HepG2 (cell line): ENCODE measurements at regions not wholly inside any gene's neighbourhood (a gene's known extent, or its start where the extent isn't known, plus 50 kb on each side); places are given as distances from the start of the nearest gene placed in this dataset.

ENCODE experiments used
- BCL6 ChIP-seq: IDR thresholded peaks from 2 replicates; pipeline ENCODE4 v1.6.1; 2016; ENCODE audit warnings: missing genetic modification reagents, missing compliant biosample characterization
- CENPX ChIP-seq: sonication (generic); formaldehyde crosslinking; IDR thresholded peaks from 2 replicates; pipeline ENCODE4 v1.9.0; 2021; ENCODE audit warnings: mild to moderate bottlenecking, missing genetic modification reagents, moderate library complexity
- CREM ChIP-seq, 2 experiments: sonication (generic) in 1 of 2; formaldehyde crosslinking in 1 of 2; IDR thresholded peaks; 2 replicates each; pipeline versions ENCODE4 v1.4.0 to v1.6.1; 2016 to 2020; ENCODE audit warnings: antibody characterized with exemption in 1 of 2, mild to moderate bottlenecking in 1 of 2, missing genetic modification reagents in 1 of 2
- ETV5 ChIP-seq: IDR thresholded peaks from 2 replicates; pipeline ENCODE4 v1.6.1; 2018; ENCODE audit warnings: missing biosample characterization, missing genetic modification reagents, inconsistent platforms, borderline replicate concordance
- GMEB2 ChIP-seq: IDR thresholded peaks from 2 replicates; pipeline ENCODE4 v1.6.1; 2016; ENCODE audit warnings: missing biosample characterization, missing genetic modification reagents, low read depth
- HINFP ChIP-seq: sonication (generic); formaldehyde crosslinking; IDR thresholded peaks from 2 replicates; pipeline ENCODE4 v1.4.0; 2020; ENCODE audit warnings: low read depth, mild to moderate bottlenecking, missing genetic modification reagents
- KLF15 ChIP-seq: sonication (generic); formaldehyde crosslinking; IDR thresholded peaks from 2 replicates; pipeline ENCODE4 v1.8.1; 2023; ENCODE audit warnings: borderline replicate concordance, mild to moderate bottlenecking, inconsistent platforms, missing genetic modification reagents, mixed read lengths
- MED13 ChIP-seq: sonication (generic); formaldehyde crosslinking; IDR thresholded peaks from 2 replicates; pipeline ENCODE4 v1.5.0; 2020; ENCODE audit warnings: missing genetic modification reagents
- NRL ChIP-seq: sonication (generic); formaldehyde crosslinking; IDR thresholded peaks from 2 replicates; pipeline ENCODE4 v1.5.0; 2020; ENCODE audit warnings: missing genetic modification reagents, mild to moderate bottlenecking, moderate library complexity, borderline replicate concordance
- PAXIP1 ChIP-seq: sonication (generic); formaldehyde crosslinking; conservative IDR thresholded peaks from 2 replicates; pipeline ENCODE4 v1.4.0; 2020; ENCODE audit warnings: mild to moderate bottlenecking, missing genetic modification reagents, moderate library complexity
- POLR2G ChIP-seq: fragments of 200-400 bp; formaldehyde crosslinking; IDR thresholded peaks from 2 replicates; pipeline ENCODE4 v1.6.1; 2018; ENCODE audit warnings: mild to moderate bottlenecking, low read depth, low read length, moderate library complexity
- REPIN1 ChIP-seq: sonication (generic); formaldehyde crosslinking; IDR thresholded peaks from 2 replicates; pipeline ENCODE4 v1.8.0; 2022; ENCODE audit warnings: missing genetic modification reagents, low read depth, mild to moderate bottlenecking, borderline replicate concordance
- RNF219 ChIP-seq: sonication (generic); formaldehyde crosslinking; IDR thresholded peaks from 2 replicates; pipeline ENCODE4 v1.5.0; 2020; ENCODE audit warnings: mild to moderate bottlenecking, missing genetic modification reagents
- SNAI1 ChIP-seq: sonication (generic); formaldehyde crosslinking; IDR thresholded peaks from 2 replicates; pipeline ENCODE4 v1.5.0; 2020; ENCODE audit warnings: mild to moderate bottlenecking, missing genetic modification reagents, borderline replicate concordance
- SRF ChIP-seq: IDR thresholded peaks from 2 replicates; pipeline ENCODE4 v1.6.1; 2011; ENCODE audit warnings: mild to moderate bottlenecking, low read depth, low read length, moderate library complexity
- SRSF4 ChIP-seq: fragments of 200-400 bp; formaldehyde crosslinking; IDR thresholded peaks from one replicate; pipeline ENCODE4 v1.6.1; 2018; ENCODE audit warnings: mild to moderate bottlenecking, low read depth, low read length, moderate library complexity; ENCODE audit not compliant: poor library complexity, severe bottlenecking
- TARDBP ChIP-seq: sonication (generic); formaldehyde crosslinking; IDR thresholded peaks from 2 replicates; pipeline ENCODE4 v1.8.0; 2022; ENCODE audit warnings: mild to moderate bottlenecking, missing genetic modification reagents
- ZNF205 ChIP-seq: IDR thresholded peaks from 2 replicates; pipeline ENCODE4 v1.6.1; 2018; ENCODE audit warnings: missing biosample characterization, missing genetic modification reagents
- ZNF317 ChIP-seq: sonication (generic); formaldehyde crosslinking; IDR thresholded peaks from 2 replicates; pipeline ENCODE4 v1.5.0; 2020; ENCODE audit warnings: mild to moderate bottlenecking, missing genetic modification reagents
- ZNF501 ChIP-seq: sonication (generic); formaldehyde crosslinking; IDR thresholded peaks from 2 replicates; pipeline ENCODE4 v1.5.1; 2020; ENCODE audit warnings: mild to moderate bottlenecking, moderate library complexity, missing genetic modification reagents
- ZNF577 ChIP-seq: sonication (generic); formaldehyde crosslinking; IDR thresholded peaks from 2 replicates; pipeline ENCODE4 v1.4.0; 2020; ENCODE audit warnings: mild to moderate bottlenecking, low read depth, missing genetic modification reagents, borderline replicate concordance
- ZNF619 ChIP-seq: sonication (generic); formaldehyde crosslinking; IDR thresholded peaks from 2 replicates; pipeline ENCODE4 v1.4.0; 2020; ENCODE audit warnings: mild to moderate bottlenecking, missing genetic modification reagents
- ZNF816 ChIP-seq: sonication (generic); formaldehyde crosslinking; IDR thresholded peaks from 2 replicates; pipeline ENCODE4 v1.8.0; 2022; ENCODE audit warnings: missing genetic modification reagents, mild to moderate bottlenecking, borderline replicate concordance

- TF ChIP-seq HINFP (no peak), ZNF501 (CRISPR knock-in tag) (no peak), ZNF205 (no peak), BCL6 (CRISPR knock-in tag) (peak; percentile 99), SNAI1 (no peak), CREM (IDR thresholded peaks at IDR 0.05) (peak; percentile 40; the same call in 1 of the 2 replicates), CREM (CRISPR knock-in tag; IDR thresholded peaks at IDR 0.05) (no peak), ZNF619 (CRISPR knock-in tag) (no peak), KLF15 (no peak), NRL (no peak), ZNF816 (CRISPR knock-in tag) (no peak), SRSF4 (no peak), GMEB2 (CRISPR knock-in tag) (no peak), ZNF317 (CRISPR knock-in tag) (no peak), ZNF577 (CRISPR knock-in tag) (no peak), SRF (no peak), RNF219 (CRISPR knock-in tag) (no peak), ETV5 (CRISPR knock-in tag) (no peak), MED13 (CRISPR knock-in tag) (no peak), TARDBP (no peak), REPIN1 (CRISPR knock-in tag) (0 out of 2 replicates have a peak, but pooled peaks have one; percentile 39), CENPX (CRISPR knock-in tag) (no peak), PAXIP1 (CRISPR knock-in tag) (peak; percentile 41), POLR2G (no peak)
These were observed 115.4 kb upstream of the NUDT6 start (continued) for GRCh38 chr4:123037804-123038203.
